A549 (cell line): ENCODE measurements at regions not wholly inside any gene's neighbourhood (a gene's known extent, or its start where the extent isn't known, plus 50 kb on each side); places are given as distances from the start of the nearest gene placed in this dataset.
"Not testable (repeated sequence)": the region's sequence is repeated elsewhere in the genome, so short reads cannot be mapped to it uniquely, and the experiment has no call there.

ENCODE experiments used
- ATAC-seq, 2 experiments: fragments of 200-7000 bp in 1 of 2; fragments of >200 bp in 1 of 2; cut with Nextera tagmentation in 1 of 2; cut with Tn5 transposase in 1 of 2; 3 replicates each; pipeline versions ENCODE4 v1.8.0 to v1.9.1; 2018 to 2020; ENCODE audit warnings: mild to moderate bottlenecking in 1 of 2, moderate library complexity in 1 of 2
- CTCF ChIA-PET: fragments of 300-600 bp; sonication (Branson Sonifier 250); formaldehyde crosslinking; extraction: SDS; loops from one replicate; lab custom pipeline; 2021; ENCODE audit warnings: antibody characterized with exemption, inconsistent platforms; lab: Yijun Ruan, JAX
- POLR2A ChIA-PET: fragments of 350-600 bp; formaldehyde crosslinking; extraction: SDS; loops from one replicate; lab custom pipeline; 2021; ENCODE audit warnings: antibody characterized with exemption, inconsistent platforms; lab: Yijun Ruan, JAX
- DNase-seq, 2 experiments: peaks; one replicate each; pipeline versions ENCODE4 v3.0.0 to v3.0.0-alpha.2; 2011 to 2016; ENCODE audit warnings: low read depth in 1 of 2, low spot score in 1 of 2
- FAIRE-seq: peaks from 2 replicates; lab custom pipeline; 2011; peaks lifted over from hg19 to GRCh38; lab: Jason Lieb, UNC
- H3K27ac ChIP-seq, 2 experiments: fragments of >200 bp; sonication (Bioruptor Twin); formaldehyde crosslinking; 3 replicates each; pipeline ENCODE4 v1.5.1; 2016 to 2017
- H3K4me1 ChIP-seq: fragments of >200 bp; sonication (Bioruptor Twin); formaldehyde crosslinking; 3 replicates; pipeline ENCODE4 v1.6.1; 2016
- H3K4me2 ChIP-seq: fragments of >200 bp; sonication (Bioruptor Twin); formaldehyde crosslinking; 3 replicates; pipeline ENCODE4 v1.6.1; 2016
- H3K4me3 ChIP-seq: fragments of >200 bp; sonication (Bioruptor Twin); formaldehyde crosslinking; 3 replicates; pipeline ENCODE4 v1.5.1; 2016
- H3K9me3 ChIP-seq: fragments of >200 bp; sonication (Bioruptor Twin); formaldehyde crosslinking; 3 replicates; pipeline ENCODE4 v1.6.1; 2016
- BHLHE40 ChIP-seq: IDR thresholded peaks from 2 replicates; pipeline ENCODE4 v1.6.1; 2012; ENCODE audit warnings: low read depth, low read length, inconsistent platforms
- CBX2 ChIP-seq: fragments of 200-600 bp; sonication (generic); IDR thresholded peaks from 2 replicates; pipeline ENCODE4 v1.6.1; 2016; ENCODE audit warnings: low read depth, mild to moderate bottlenecking, borderline replicate concordance
- EHF ChIP-seq: fragments of 250-450 bp; sonication (Bioruptor Pico); IDR thresholded peaks from 2 replicates; pipeline ENCODE4 v1.5.0; 2020; ENCODE audit warnings: mild to moderate bottlenecking
- FOSB ChIP-seq: fragments of 250-450 bp; sonication (Bioruptor Pico); IDR thresholded peaks from 2 replicates; pipeline ENCODE4 v1.5.0; 2020; ENCODE audit warnings: mild to moderate bottlenecking, moderate library complexity
- FOXS1 ChIP-seq: fragments of 250-450 bp; sonication (Bioruptor Pico); IDR thresholded peaks from 2 replicates; pipeline ENCODE4 v1.5.0; 2020; ENCODE audit warnings: mild to moderate bottlenecking, moderate library complexity
- HDAC2 ChIP-seq: fragments of 200-600 bp; sonication (generic); IDR thresholded peaks from 2 replicates; pipeline ENCODE4 v1.6.1; 2016
- HES2 ChIP-seq: fragments of >200 bp; sonication (Bioruptor Twin); formaldehyde crosslinking; IDR thresholded peaks from 2 replicates; pipeline ENCODE4 v1.6.1; 2016
- HOXB13 ChIP-seq: fragments of 250-450 bp; sonication (Bioruptor Pico); IDR thresholded peaks from 2 replicates; pipeline ENCODE4 v1.5.0; 2020; ENCODE audit warnings: low read depth, mild to moderate bottlenecking, moderate library complexity
- KDM5A ChIP-seq: fragments of 200-600 bp; sonication (generic); IDR thresholded peaks from 2 replicates; pipeline ENCODE4 v1.6.1; 2016; ENCODE audit warnings: antibody characterized with exemption, mild to moderate bottlenecking
- MAFK ChIP-seq: fragments of 450-650 bp; IDR thresholded peaks from 2 replicates; pipeline ENCODE4 v1.6.1; 2014; ENCODE audit not compliant: partially characterized antibody
- MAZ ChIP-seq: fragments of 150-350 bp; IDR thresholded peaks from 2 replicates; pipeline ENCODE4 v1.6.1; 2014; ENCODE audit warnings: antibody characterized with exemption, low read depth, low read length, borderline replicate concordance
- NPAS2 ChIP-seq: fragments of 250-450 bp; sonication (Bioruptor Pico); IDR thresholded peaks from 2 replicates; pipeline ENCODE4 v1.8.0; 2022; ENCODE audit warnings: mild to moderate bottlenecking, moderate library complexity, borderline replicate concordance
- PHF8 ChIP-seq: fragments of 200-600 bp; sonication (generic); IDR thresholded peaks from 2 replicates; pipeline ENCODE4 v1.6.1; 2016; ENCODE audit warnings: low read depth, mild to moderate bottlenecking, antibody characterized with exemption, moderate library complexity, borderline replicate concordance
- RAD21 ChIP-seq, 2 experiments: fragments of >200 bp in 1 of 2; sonication (Bioruptor Twin) in 1 of 2; formaldehyde crosslinking in 1 of 2; IDR thresholded peaks in 1 of 2; conservative IDR thresholded peaks in 1 of 2; 2 replicates in 1 of 2; 3 replicates in 1 of 2; pipeline ENCODE4 v1.6.1; 2012 to 2018; ENCODE audit warnings: inconsistent platforms in 1 of 2
- RARB ChIP-seq: fragments of 250-450 bp; sonication (Bioruptor Pico); IDR thresholded peaks from 2 replicates; pipeline ENCODE4 v1.8.0; 2021; ENCODE audit warnings: mild to moderate bottlenecking, moderate library complexity
- SREBF2 ChIP-seq: fragments of 450-650 bp; IDR thresholded peaks from 2 replicates; pipeline ENCODE4 v1.6.1; 2014; ENCODE audit warnings: mild to moderate bottlenecking, moderate library complexity
- TP53 ChIP-seq: fragments of 250-450 bp; sonication (Bioruptor Pico); IDR thresholded peaks from 2 replicates; pipeline ENCODE4 v1.5.0; 2021; ENCODE audit warnings: mild to moderate bottlenecking, moderate library complexity
- ZC3H11A ChIP-seq: fragments of 450-650 bp; IDR thresholded peaks from 2 replicates; pipeline ENCODE4 v1.6.1; 2014; ENCODE audit warnings: antibody characterized with exemption, mild to moderate bottlenecking
- WGBS: methylation state at CpG from one replicate; pipeline ENCODE4 v1.1.6; 2017; ENCODE audit errors: missing lambda C conversion rate; 5-methylcytosine and 5-hydroxymethylcytosine counted together
- TF ChIP-seq, protein P1 (sequence below): fragments of 250-450 bp; sonication (Bioruptor Pico); IDR thresholded peaks from 2 replicates; pipeline ENCODE4 v1.5.0; 2021; ENCODE audit warnings: mild to moderate bottlenecking, moderate library complexity, borderline replicate concordance
- TF ChIP-seq, protein P2 (sequence below): fragments of >200 bp; sonication (Bioruptor Twin); formaldehyde crosslinking; IDR thresholded peaks from 3 replicates; pipeline ENCODE4 v1.5.1; 2016

GRCh38 chr4:63063760-63064159 lies 1345.5 kb downstream of the TECRL start (continued):
- TF ChIP-seq, protein P1, sequence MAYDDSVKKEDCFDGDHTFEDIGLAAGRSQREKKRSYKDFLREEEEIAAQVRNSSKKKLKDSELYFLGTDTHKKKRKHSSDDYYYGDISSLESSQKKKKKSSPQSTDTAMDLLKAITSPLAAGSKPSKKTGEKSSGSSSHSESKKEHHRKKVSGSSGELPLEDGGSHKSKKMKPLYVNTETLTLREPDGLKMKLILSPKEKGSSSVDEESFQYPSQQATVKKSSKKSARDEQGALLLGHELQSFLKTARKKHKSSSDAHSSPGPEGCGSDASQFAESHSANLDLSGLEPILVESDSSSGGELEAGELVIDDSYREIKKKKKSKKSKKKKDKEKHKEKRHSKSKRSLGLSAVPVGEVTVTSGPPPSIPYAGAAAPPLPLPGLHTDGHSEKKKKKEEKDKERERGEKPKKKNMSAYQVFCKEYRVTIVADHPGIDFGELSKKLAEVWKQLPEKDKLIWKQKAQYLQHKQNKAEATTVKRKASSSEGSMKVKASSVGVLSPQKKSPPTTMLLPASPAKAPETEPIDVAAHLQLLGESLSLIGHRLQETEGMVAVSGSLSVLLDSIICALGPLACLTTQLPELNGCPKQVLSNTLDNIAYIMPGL (CRISPR knock-in tag) = no peak
- no peak for TF ChIP-seq ZC3H11A
- TF ChIP-seq KDM5A = no peak
- TF ChIP-seq MAFK = no peak
- TF ChIP-seq HDAC2 = no peak
- no peak for TF ChIP-seq RARB (CRISPR knock-in tag)
- no peak for TF ChIP-seq FOSB (CRISPR knock-in tag)
- TF ChIP-seq, all 56 proteins: peak for 0

GRCh38 chr4:63062891-63063290 lies 1346.4 kb downstream of the TECRL start:
- H3K9me3 ChIP-seq = not testable (repeated sequence)

GRCh38 chr4:63049726-63050125 lies 1359.5 kb downstream of the TECRL start:
- TF ChIP-seq ZC3H11A = no peak
- no peak for TF ChIP-seq PHF8
- TF ChIP-seq FOXS1 (CRISPR knock-in tag) = no peak
- no peak overlapping the region for H3K4me3 ChIP-seq
- no peak overlapping the region for H3K27ac ChIP-seq
- ChIA-PET CTCF (no interaction called here), POLR2A (no interaction called here)
- H3K4me1 ChIP-seq = no peaks in the 10 kb centered on the region
- WGBS = 18% methylated on average over 1 of the region's 1 CpG
- DNase-seq = no peak
- no peaks in the 10 kb centered on the region for H3K9me3 ChIP-seq
- FAIRE-seq = no peak
- no peak for ATAC-seq
- H3K4me2 ChIP-seq = no peak overlapping the region

More at GRCh38 chr4:63062891-63063290, 1346.4 kb downstream of the TECRL start:
- POLR2A ChIA-PET, H3K4me2 ChIP-seq, H3K4me1 ChIP-seq, H3K4me3 ChIP-seq, H3K27ac ChIP-seq, ATAC-seq, CTCF ChIA-PET, DNase-seq, FAIRE-seq: not testable (repeated sequence)
- WGBS = 39% methylated on average over 3 of the region's 3 CpGs

DNA sequence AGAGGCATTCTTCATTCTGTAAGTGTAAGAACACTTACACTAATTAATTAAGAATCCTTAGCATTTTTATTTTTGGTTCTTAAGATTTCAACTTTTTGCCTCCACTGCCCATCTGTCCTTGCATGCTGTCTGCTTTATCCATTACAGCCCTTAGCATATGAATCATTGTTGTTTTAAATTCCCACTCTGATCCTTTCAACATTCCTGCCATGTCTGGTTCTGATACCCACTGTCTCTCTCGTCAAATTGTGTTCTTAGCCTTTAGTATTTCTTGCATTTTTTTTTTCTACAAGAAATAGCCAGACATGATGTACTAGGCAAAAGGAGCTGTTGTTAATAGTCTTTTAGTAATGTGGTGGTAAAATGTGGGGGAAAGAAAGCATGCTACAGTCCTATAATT lies 1360.0 kb downstream of the TECRL start:
- ATAC-seq (no peak), FAIRE-seq (no peak), DNase-seq (no peak)
- CTCF ChIA-PET = no interaction called here
- no peaks in the 10 kb centered on the region for H3K9me3 ChIP-seq
- H3K4me3 ChIP-seq = no peak overlapping the region
- WGBS = 0% methylated on average over 1 of the region's 1 CpG
- no peak overlapping the region for H3K27ac ChIP-seq
- TF ChIP-seq RAD21 (conservative IDR thresholded peaks at IDR 0.05 in 1 of 2, IDR thresholded peaks at IDR 0.05 in 1 of 2) (no peak), BHLHE40 (no peak), EHF (CRISPR knock-in tag) (no peak)
- no peaks in the 10 kb centered on the region for H3K4me1 ChIP-seq
- POLR2A ChIA-PET = no interaction called here
- no peak overlapping the region for H3K4me2 ChIP-seq

DNA sequence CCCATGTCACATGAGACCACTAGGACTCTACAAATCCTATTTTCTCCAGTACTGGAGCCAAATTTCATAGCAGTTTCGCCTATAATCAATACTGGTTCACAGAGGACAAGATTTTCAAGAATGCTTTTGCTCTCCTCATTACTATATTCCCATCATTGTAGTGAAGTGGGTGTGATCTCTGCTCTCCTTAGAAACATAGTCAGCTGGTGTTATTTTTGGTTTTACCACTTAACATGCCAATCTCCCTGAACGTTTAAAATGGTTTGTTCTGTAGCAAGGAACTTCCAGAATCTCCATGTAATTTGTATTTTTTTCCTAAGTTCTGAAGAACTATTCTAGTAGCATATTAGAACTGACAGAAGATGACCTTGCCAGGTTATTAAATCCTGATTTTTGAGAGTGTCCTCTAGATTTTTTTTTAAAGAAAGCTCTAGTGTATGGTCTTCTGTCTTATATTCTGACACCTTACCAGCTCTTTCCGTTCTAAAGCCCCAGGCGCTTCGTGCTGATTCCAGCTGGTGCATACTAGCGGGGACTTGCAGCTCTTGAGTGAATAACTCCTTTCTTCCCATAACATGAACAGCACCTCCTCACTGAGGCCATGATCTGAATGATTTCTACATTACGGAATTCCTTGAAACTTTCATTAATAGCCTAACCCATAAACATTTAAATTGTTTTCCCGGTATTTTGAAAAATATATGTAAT lies 1372.9 kb downstream of the TECRL start:
- H3K9me3 ChIP-seq = no peaks in the 10 kb centered on the region
- H3K27ac ChIP-seq = no peak overlapping the region
- DNase-seq (no peak), ATAC-seq (no peak), FAIRE-seq (no peak)
- no peak overlapping the region for H3K4me2 ChIP-seq
- 14% methylated on average over 8 of the region's 8 CpGs for WGBS
- no peak overlapping the region for H3K4me3 ChIP-seq
- POLR2A ChIA-PET = no interaction called here
- TF ChIP-seq, protein P1 (CRISPR knock-in tag) = no peak
- TF ChIP-seq NPAS2 (CRISPR knock-in tag) (no peak), SREBF2 (no peak), MAZ (no peak), CBX2 (no peak), HOXB13 (CRISPR knock-in tag) (no peak), TP53 (CRISPR knock-in tag) (no peak), HES2 (no peak)
- TF ChIP-seq, protein P2, sequence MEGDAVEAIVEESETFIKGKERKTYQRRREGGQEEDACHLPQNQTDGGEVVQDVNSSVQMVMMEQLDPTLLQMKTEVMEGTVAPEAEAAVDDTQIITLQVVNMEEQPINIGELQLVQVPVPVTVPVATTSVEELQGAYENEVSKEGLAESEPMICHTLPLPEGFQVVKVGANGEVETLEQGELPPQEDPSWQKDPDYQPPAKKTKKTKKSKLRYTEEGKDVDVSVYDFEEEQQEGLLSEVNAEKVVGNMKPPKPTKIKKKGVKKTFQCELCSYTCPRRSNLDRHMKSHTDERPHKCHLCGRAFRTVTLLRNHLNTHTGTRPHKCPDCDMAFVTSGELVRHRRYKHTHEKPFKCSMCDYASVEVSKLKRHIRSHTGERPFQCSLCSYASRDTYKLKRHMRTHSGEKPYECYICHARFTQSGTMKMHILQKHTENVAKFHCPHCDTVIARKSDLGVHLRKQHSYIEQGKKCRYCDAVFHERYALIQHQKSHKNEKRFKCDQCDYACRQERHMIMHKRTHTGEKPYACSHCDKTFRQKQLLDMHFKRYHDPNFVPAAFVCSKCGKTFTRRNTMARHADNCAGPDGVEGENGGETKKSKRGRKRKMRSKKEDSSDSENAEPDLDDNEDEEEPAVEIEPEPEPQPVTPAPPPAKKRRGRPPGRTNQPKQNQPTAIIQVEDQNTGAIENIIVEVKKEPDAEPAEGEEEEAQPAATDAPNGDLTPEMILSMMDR = no peak
- no peaks in the 10 kb centered on the region for H3K4me1 ChIP-seq
- CTCF ChIA-PET = no interaction called here
